OCI-LY7 (cell line): ENCODE measurements at regions not wholly inside any gene's neighbourhood (a gene's known extent, or its start where the extent isn't known, plus 50 kb on each side); places are given as distances from the start of the nearest gene placed in this dataset.

Experiments used
- BruUV-seq: library from RNA; stranded (reverse); fragments of 400-500 nt; replicated peaks from 2 replicates; lab custom pipeline; 2021; lab: Mats Ljungman, UMichigan
- CTCF ChIA-PET: fragments of 300-600 bp; sonication (Branson Sonifier 250); formaldehyde crosslinking; loops from one replicate; lab custom pipeline; 2022; ENCODE audit warnings: antibody characterized with exemption; ENCODE audit not compliant: unreplicated experiment; lab: Charles Lee
- POLR2A ChIA-PET: fragments of 300-600 bp; sonication (Branson Sonifier 250); formaldehyde crosslinking; loops from one replicate; lab custom pipeline; 2022; ENCODE audit warnings: antibody characterized with exemption; lab: Charles Lee
- DNase-seq: peaks from one replicate; pipeline ENCODE4 v3.0.0-alpha.2; 2015; ENCODE audit warnings: low spot score
- H2AFZ ChIP-seq: fragments of 200-600 bp; sonication (generic), shearing (Covaris generic); 2 replicates; pipeline ENCODE4 v1.6.1; 2014; ENCODE audit warnings: mild to moderate bottlenecking, antibody characterized with exemption, low read length, moderate library complexity
- H3K27ac ChIP-seq: fragments of 200-600 bp; sonication (generic); 2 replicates; pipeline ENCODE4 v1.5.1; 2014; ENCODE audit warnings: mixed run types, low read depth, mild to moderate bottlenecking, moderate library complexity, low read length, inconsistent platforms; ENCODE audit not compliant: poor library complexity, severe bottlenecking
- H3K36me3 ChIP-seq: fragments of 200-600 bp; sonication (generic); 2 replicates; pipeline ENCODE4 v1.6.1; 2014; ENCODE audit warnings: mild to moderate bottlenecking, antibody characterized with exemption, low read length, moderate library complexity, mixed read lengths; ENCODE audit not compliant: insufficient read depth
- H3K4me1 ChIP-seq: fragments of 200-600 bp; sonication (generic); 2 replicates; pipeline ENCODE4 v1.5.1; 2014; ENCODE audit warnings: mild to moderate bottlenecking, low read length; ENCODE audit not compliant: insufficient read depth, poor library complexity, severe bottlenecking
- H3K4me2 ChIP-seq: fragments of 200-600 bp; sonication (generic); 2 replicates; pipeline ENCODE4 v1.6.1; 2014; ENCODE audit warnings: mild to moderate bottlenecking, low read length
- H3K4me3 ChIP-seq: fragments of 200-600 bp; sonication (generic); 2 replicates; pipeline ENCODE4 v1.5.1; 2014; ENCODE audit warnings: mild to moderate bottlenecking, low read depth, low read length; ENCODE audit not compliant: poor library complexity, severe bottlenecking
- H3K79me2 ChIP-seq: fragments of 200-600 bp; sonication (generic); 2 replicates; pipeline ENCODE4 v1.6.1; 2016; ENCODE audit warnings: low read depth, mild to moderate bottlenecking, low read length, moderate library complexity, mixed read lengths; ENCODE audit not compliant: insufficient read depth
- H3K9me2 ChIP-seq: fragments of 200-600 bp; sonication (generic); 2 replicates; pipeline ENCODE4 v1.6.1; 2016; ENCODE audit warnings: mild to moderate bottlenecking, low read length, mixed read lengths; ENCODE audit not compliant: insufficient read depth
- H3K9me3 ChIP-seq: fragments of 200-600 bp; sonication (generic); 2 replicates; pipeline ENCODE4 v1.6.1; 2014; ENCODE audit warnings: mild to moderate bottlenecking, mixed run types, low read length, mixed read lengths
- H4K20me1 ChIP-seq: fragments of 200-600 bp; sonication (generic); 2 replicates; pipeline ENCODE4 v1.6.1; 2014; ENCODE audit warnings: mild to moderate bottlenecking, antibody characterized with exemption, low read length, moderate library complexity, mixed read lengths; ENCODE audit not compliant: insufficient read depth
- CTCF ChIP-seq: fragments of 200-600 bp; sonication (generic); conservative IDR thresholded peaks from 2 replicates; pipeline ENCODE4 v1.5.1; 2014; ENCODE audit warnings: mild to moderate bottlenecking, antibody characterized with exemption, low read length, moderate library complexity, mixed read lengths
- EZH2phosphoT487 ChIP-seq: fragments of 200-600 bp; sonication (generic); IDR thresholded peaks from 2 replicates; pipeline ENCODE4 v1.6.1; 2018; ENCODE audit warnings: low read depth, borderline replicate concordance, mild to moderate bottlenecking, mixed run types, antibody characterized with exemption, low read length, moderate library complexity, mixed read lengths
- intact Hi-C: fragments of 100-400 bp; cut with micrococcal nuclease; formaldehyde crosslinking; loops from one replicate; pipeline ENCODE4 v1.10.0; 2022; ENCODE audit not compliant: unreplicated experiment

GRCh38 chr5:121424976-121425375, 426.7 kb upstream of the FTMT start:
- Histone ChIP-seq H3K4me1 (no peaks in the 10 kb centered on the region), H3K4me3 (no peak overlapping the region), H3K9me3 (no peaks in the 10 kb centered on the region), H3K9me2 (no peaks in the 10 kb centered on the region), H3K36me3 (no peaks in the 10 kb centered on the region), H2AFZ (no peak overlapping the region), H3K4me2 (no peak overlapping the region), H3K79me2 (no peaks in the 10 kb centered on the region), H3K27ac (no peak overlapping the region), H4K20me1 (no peaks in the 10 kb centered on the region)
- TF ChIP-seq CTCF = no peak
- TF ChIP-seq EZH2phosphoT487 = no peak
- no peak for DNase-seq
- ChIA-PET POLR2A (no interaction called here), CTCF (no interaction called here)
- intact Hi-C loops = no loop called here
- no TSS peak for BruUV-seq

GRCh38 chr5:121426153-121426552, 425.5 kb upstream of the FTMT start:
- intact Hi-C loops = no loop called here
- H3K9me2 ChIP-seq = no peaks in the 10 kb centered on the region
- no peak overlapping the region for H3K4me3 ChIP-seq
- DNase-seq = no peak
- ChIA-PET CTCF (no interaction called here), POLR2A (no interaction called here)
- no peak overlapping the region for H2AFZ ChIP-seq
- no peaks in the 10 kb centered on the region for H3K9me3 ChIP-seq
- BruUV-seq = no TSS peak
- TF ChIP-seq EZH2phosphoT487 (no peak), CTCF (no peak)
- H3K4me1 ChIP-seq = no peaks in the 10 kb centered on the region
- no peaks in the 10 kb centered on the region for H4K20me1 ChIP-seq
- H3K79me2 ChIP-seq = no peaks in the 10 kb centered on the region
- no peak overlapping the region for H3K4me2 ChIP-seq
- H3K27ac ChIP-seq = no peak overlapping the region
- no peaks in the 10 kb centered on the region for H3K36me3 ChIP-seq

GRCh38 chr5:121429761-121430160, 421.9 kb upstream of the FTMT start:
- no peak for DNase-seq
- H2AFZ ChIP-seq = no peak overlapping the region
- H3K27ac ChIP-seq = no peak overlapping the region
- no peak overlapping the region for H3K4me2 ChIP-seq
- H4K20me1 ChIP-seq = no peaks in the 10 kb centered on the region
- H3K4me1 ChIP-seq = no peaks in the 10 kb centered on the region
- ChIA-PET CTCF (no interaction called here), POLR2A (no interaction called here)
- no peaks in the 10 kb centered on the region for H3K9me2 ChIP-seq
- H3K36me3 ChIP-seq = no peaks in the 10 kb centered on the region
- no TSS peak for BruUV-seq
- intact Hi-C loops = no loop called here
- no peak overlapping the region for H3K4me3 ChIP-seq
- H3K9me3 ChIP-seq = no peaks in the 10 kb centered on the region
- H3K79me2 ChIP-seq = no peaks in the 10 kb centered on the region
- TF ChIP-seq CTCF (no peak), EZH2phosphoT487 (no peak)
